HG03095 (cell line): ENCODE measurements at regions not wholly inside any gene's neighbourhood (a gene's known extent, or its start where the extent isn't known, plus 50 kb on each side); places are given as distances from the start of the nearest gene placed in this dataset.
"Not testable (repeated sequence)": the region's sequence is repeated elsewhere in the genome, so short reads cannot be mapped to it uniquely, and the experiment has no call there.

Experiments
- ATAC-seq: cut with Tn5 transposase; IDR thresholded peaks from one replicate; pipeline ENCODE4 v1.9.1; 2021; ENCODE audit warnings: moderate library complexity; ENCODE audit not compliant: unreplicated experiment

- ATAC-seq: not testable (repeated sequence)
Observed at GRCh38 chr5:62243046-62243445, 63.0 kb upstream of the KIF2A start.

DNA sequence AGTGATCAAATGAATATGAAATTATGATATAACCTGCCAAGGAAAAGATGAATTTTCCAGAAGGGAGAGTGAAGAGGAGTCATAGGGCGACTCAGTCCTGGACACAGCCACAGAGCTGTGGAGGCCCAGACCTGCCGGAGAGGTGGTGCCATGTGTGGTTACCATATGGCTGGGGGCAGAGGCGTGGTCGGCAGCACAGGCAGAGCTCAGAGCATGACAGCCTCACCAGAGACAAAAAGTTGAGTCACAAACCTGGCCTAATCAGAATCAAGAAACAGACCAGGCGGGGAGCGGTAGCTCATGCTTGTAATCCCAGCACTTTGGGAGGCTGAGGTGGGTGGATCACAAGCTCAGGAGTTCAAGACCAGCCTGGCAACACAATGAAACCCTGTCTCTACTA, 57.8 kb upstream of the KIF2A start:
- not testable (repeated sequence) for ATAC-seq

GRCh38 chr5:62250085-62250484, 55.9 kb upstream of the KIF2A start:
- ATAC-seq: not testable (repeated sequence)

- not testable (repeated sequence) for ATAC-seq
Observed at GRCh38 chr5:62250919-62251318, 55.1 kb upstream of the KIF2A start.

DNA sequence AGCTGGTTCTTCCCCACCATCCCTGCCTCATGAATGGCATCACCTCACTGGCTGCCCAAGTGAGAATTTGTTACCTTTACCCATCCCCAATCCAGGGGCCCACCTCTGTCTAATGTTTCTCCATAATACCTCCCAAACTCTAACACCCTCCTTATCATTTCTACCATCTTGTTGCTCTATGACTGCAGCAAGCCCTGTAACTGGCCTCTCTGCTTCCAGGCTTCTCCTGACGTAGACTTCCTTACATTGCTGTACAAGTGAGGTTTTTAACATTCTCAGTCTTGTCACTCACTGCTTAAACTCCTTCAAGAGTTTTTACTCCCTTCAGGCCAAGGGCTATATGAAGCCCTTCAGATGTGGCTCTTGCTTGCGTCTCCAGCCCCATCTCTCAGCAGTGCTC, 53.5 kb upstream of the KIF2A start:
- not testable (repeated sequence) for ATAC-seq

DNA sequence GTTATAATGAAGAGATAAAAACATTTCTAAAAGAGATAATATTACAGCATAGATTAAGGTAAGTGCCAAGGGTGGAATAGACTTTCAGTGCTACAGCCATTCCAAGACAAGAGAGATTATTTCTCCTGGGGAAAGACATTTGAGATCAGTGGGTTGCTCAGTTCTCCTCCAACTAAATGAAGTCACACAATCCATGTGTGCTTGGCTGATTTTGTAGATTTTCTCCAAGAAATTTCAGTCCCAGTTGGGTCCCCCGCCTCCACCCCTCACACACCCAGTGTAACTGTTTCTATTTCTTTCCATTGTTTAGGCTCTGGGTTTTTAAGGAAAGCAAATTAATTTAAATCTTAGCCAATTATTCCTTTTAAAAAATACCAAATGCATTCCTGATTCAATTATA, 50.5 kb upstream of the KIF2A start:
- not testable (repeated sequence) for ATAC-seq

- peak; percentile 80 for ATAC-seq
Observed at GRCh38 chr5:62256161-62257019, 49.6 kb upstream of the KIF2A start.
